ENCODE measurements at regions not wholly inside any gene's neighbourhood (a gene's known extent, or its start where the extent isn't known, plus 50 kb on each side); places are given as distances from the start of the nearest gene placed in this dataset.

- TF ChIP-seq SIN3A (IDR thresholded peaks at IDR 0.05; ENCODE audit: borderline replicate concordance in 2 of 2, control insufficient read depth in 1 of 2, low read depth in 2 of 2, low read length in 2 of 2), result no peak
These were observed 280.5 kb downstream of the PCNX1 start (continued) for GRCh38 chr14:71187633-71188356.

GRCh38 chr14:71190770-71191374, 283.6 kb downstream of the PCNX1 start:
- Histone ChIP-seq H3K27ac (ENCODE audit: extremely low read depth, low read depth, low read length) (no peak overlapping the region), H3K9me3 (replicated peaks; ENCODE audit: control insufficient read depth, insufficient read depth, low read depth, low read length) (no peaks in the 10 kb centered on the region), H3K36me3 (ENCODE audit: control insufficient read depth, insufficient read depth, low read length) (no peaks in the 10 kb centered on the region), H3K9me1 (ENCODE audit: control insufficient read depth, insufficient read depth, low read length) (no peaks in the 10 kb centered on the region), H3K79me2 (ENCODE audit: control insufficient read depth, insufficient read depth, low read length) (no peaks in the 10 kb centered on the region), H3K4me2 (ENCODE audit: insufficient read depth, low read length) (no peak overlapping the region), H3K9ac (ENCODE audit: insufficient read depth in 1 of 2, low read depth in 2 of 2, low read length in 2 of 2) (no peak overlapping the region), H3K27me3 (ENCODE audit: control insufficient read depth in 2 of 2, insufficient read depth in 2 of 2, low read length in 2 of 2) (peaks cover 0 to 23% of the 10 kb centered on the region in 2 experiments; a peak in 3 of 5 replicates), H3K4me3 (no peak overlapping the region), H2AFZ (ENCODE audit: low read depth, low read length) (no peak overlapping the region), H3K4me1 (replicated peaks in 1 of 2; ENCODE audit: control insufficient read depth in 2 of 2, insufficient read depth in 2 of 2, low read length in 2 of 2) (no peaks in the 10 kb centered on the region), H4K20me1 (replicated peaks; ENCODE audit: control insufficient read depth, insufficient read depth, low read length) (no peaks in the 10 kb centered on the region)
- TF ChIP-seq NFIC (IDR thresholded peaks at IDR 0.05) (peak; percentile 44; the same call in 1 of the 2 replicates), KDM5B (IDR thresholded peaks at IDR 0.05; ENCODE audit: insufficient replicate concordance, low read depth, low read length) (no peak), SRSF9 (IDR thresholded peaks at IDR 0.05; ENCODE audit: borderline replicate concordance, low read depth, low read length) (no peak), CBFA2T2 (conservative IDR thresholded peaks at IDR 0.05) (no peak), ZC3H4 (CRISPR knock-in tag; IDR thresholded peaks at IDR 0.05; ENCODE audit: borderline replicate concordance) (no peak), CSDE1 (IDR thresholded peaks at IDR 0.05) (no peak), ZNF740 (CRISPR knock-in tag; IDR thresholded peaks at IDR 0.05) (no peak), ZNF740 (tag; IDR thresholded peaks at IDR 0.05) (no peak)
- TF ChIP-seq, protein P1, sequence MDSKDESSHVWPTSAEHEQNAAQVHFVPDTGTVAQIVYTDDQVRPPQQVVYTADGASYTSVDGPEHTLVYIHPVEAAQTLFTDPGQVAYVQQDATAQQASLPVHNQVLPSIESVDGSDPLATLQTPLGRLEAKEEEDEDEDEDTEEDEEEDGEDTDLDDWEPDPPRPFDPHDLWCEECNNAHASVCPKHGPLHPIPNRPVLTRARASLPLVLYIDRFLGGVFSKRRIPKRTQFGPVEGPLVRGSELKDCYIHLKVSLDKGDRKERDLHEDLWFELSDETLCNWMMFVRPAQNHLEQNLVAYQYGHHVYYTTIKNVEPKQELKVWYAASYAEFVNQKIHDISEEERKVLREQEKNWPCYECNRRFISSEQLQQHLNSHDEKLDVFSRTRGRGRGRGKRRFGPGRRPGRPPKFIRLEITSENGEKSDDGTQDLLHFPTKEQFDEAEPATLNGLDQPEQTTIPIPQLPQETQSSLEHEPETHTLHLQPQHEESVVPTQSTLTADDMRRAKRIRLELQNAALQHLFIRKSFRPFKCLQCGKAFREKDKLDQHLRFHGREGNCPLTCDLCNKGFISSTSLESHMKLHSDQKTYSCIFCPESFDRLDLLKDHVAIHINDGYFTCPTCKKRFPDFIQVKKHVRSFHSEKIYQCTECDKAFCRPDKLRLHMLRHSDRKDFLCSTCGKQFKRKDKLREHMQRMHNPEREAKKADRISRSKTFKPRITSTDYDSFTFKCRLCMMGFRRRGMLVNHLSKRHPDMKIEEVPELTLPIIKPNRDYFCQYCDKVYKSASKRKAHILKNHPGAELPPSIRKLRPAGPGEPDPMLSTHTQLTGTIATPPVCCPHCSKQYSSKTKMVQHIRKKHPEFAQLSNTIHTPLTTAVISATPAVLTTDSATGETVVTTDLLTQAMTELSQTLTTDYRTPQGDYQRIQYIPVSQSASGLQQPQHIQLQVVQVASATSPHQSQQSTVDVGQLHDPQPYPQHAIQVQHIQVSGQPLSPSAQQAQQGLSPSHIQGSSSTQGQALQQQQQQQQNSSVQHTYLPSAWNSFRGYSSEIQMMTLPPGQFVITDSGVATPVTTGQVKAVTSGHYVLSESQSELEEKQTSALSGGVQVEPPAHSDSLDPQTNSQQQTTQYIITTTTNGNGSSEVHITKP (IDR thresholded peaks at IDR 0.05; ENCODE audit: partially characterized antibody), result peak; percentile 59
- TF ChIP-seq, protein P2, sequence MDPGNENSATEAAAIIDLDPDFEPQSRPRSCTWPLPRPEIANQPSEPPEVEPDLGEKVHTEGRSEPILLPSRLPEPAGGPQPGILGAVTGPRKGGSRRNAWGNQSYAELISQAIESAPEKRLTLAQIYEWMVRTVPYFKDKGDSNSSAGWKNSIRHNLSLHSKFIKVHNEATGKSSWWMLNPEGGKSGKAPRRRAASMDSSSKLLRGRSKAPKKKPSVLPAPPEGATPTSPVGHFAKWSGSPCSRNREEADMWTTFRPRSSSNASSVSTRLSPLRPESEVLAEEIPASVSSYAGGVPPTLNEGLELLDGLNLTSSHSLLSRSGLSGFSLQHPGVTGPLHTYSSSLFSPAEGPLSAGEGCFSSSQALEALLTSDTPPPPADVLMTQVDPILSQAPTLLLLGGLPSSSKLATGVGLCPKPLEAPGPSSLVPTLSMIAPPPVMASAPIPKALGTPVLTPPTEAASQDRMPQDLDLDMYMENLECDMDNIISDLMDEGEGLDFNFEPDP (CRISPR knock-in tag; IDR thresholded peaks at IDR 0.05), result no peak
- intact Hi-C loops (cut with micrococcal nuclease) (no loop called here), in situ Hi-C loops (cut with MboI) (no loop called here)
- ChIA-PET CTCF (ENCODE audit: low intra/inter-chr PET ratio) (no interaction called here), POLR2A (interaction anchor here (0.7 kb wide), 1 partner anchor 12 kb away, joined by 3 read pairs; no protein-coding TSS in a partner anchor)
- ATAC-seq (no peak), DNase-seq (ENCODE audit: extremely low read depth in 1 of 4, low spot score in 3 of 4) (no peak), FAIRE-seq (no peak)
- WGBS (ENCODE audit: insufficient coverage, low coverage, missing lambda C conversion rate), result 0% methylated on average over 5 of the region's 5 CpGs
- no TSS peak for BruUV-seq (replicated peaks)

All from K562 (cell line).